ENCODE measurements at regions not wholly inside any gene's neighbourhood (a gene's known extent, or its start where the extent isn't known, plus 50 kb on each side); places are given as distances from the start of the nearest gene placed in this dataset.

DNA sequence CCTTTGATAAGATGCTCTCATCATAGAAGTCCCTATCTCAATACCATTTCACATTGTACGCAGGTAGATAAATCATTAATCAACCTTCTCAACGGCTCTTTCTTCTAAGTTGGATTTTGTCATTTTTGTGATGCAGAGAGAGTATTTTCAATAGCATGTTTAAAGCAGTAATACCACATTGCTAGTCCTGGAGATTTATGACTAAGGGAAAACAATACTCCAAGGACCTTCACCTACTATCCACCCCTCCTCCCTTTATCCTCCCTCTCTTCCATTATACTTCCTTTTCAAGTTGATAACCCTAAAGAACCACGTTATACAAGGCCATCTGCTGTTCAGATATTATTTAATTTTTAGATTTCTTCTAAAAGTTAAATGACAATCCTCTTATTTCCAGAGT, 65.3 kb upstream of the CHMP2B start:
- TF ChIP-seq, protein P1, sequence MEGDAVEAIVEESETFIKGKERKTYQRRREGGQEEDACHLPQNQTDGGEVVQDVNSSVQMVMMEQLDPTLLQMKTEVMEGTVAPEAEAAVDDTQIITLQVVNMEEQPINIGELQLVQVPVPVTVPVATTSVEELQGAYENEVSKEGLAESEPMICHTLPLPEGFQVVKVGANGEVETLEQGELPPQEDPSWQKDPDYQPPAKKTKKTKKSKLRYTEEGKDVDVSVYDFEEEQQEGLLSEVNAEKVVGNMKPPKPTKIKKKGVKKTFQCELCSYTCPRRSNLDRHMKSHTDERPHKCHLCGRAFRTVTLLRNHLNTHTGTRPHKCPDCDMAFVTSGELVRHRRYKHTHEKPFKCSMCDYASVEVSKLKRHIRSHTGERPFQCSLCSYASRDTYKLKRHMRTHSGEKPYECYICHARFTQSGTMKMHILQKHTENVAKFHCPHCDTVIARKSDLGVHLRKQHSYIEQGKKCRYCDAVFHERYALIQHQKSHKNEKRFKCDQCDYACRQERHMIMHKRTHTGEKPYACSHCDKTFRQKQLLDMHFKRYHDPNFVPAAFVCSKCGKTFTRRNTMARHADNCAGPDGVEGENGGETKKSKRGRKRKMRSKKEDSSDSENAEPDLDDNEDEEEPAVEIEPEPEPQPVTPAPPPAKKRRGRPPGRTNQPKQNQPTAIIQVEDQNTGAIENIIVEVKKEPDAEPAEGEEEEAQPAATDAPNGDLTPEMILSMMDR (IDR thresholded peaks at IDR 0.05): no peak
- DNase-seq: no peak
- H3K4me3 ChIP-seq: no peak overlapping the region
- H3K36me3 ChIP-seq: no peaks in the 10 kb centered on the region
- no peaks in the 10 kb centered on the region for H3K4me1 ChIP-seq
- intact Hi-C loops (cut with DNase I): no loop called here
- H3K9me3 ChIP-seq: no peaks in the 10 kb centered on the region
- no peaks in the 10 kb centered on the region for H3K27me3 ChIP-seq
- ATAC-seq: no peak
- H3K27ac ChIP-seq: no peak overlapping the region

DNA sequence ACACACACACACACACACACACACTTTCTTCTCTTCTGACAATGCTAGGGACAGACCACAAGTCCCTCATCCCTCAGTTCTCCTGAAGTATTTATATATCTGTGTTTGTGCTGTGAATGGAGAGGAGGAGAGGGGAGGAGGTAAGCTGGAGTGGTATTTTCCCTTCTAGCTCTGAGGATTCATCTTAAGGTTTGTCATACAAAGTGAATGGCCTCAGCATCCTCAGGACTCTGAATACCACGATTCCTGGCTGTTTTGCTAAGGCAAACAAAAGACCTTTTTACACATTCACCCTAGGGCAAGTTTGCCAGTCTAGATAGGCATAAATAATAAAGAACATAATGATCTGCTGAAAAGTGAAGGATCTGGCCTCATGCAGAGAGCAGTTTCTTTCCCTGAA, 65.7 kb upstream of the CHMP2B start:
- ATAC-seq: no peak
- no peaks in the 10 kb centered on the region for H3K4me1 ChIP-seq
- intact Hi-C loops (cut with DNase I): no loop called here
- no peak overlapping the region for H3K4me3 ChIP-seq
- H3K36me3 ChIP-seq: no peaks in the 10 kb centered on the region
- DNase-seq: no peak
- TF ChIP-seq, protein P1 (IDR thresholded peaks at IDR 0.05): no peak
- H3K27ac ChIP-seq: no peak overlapping the region
- H3K9me3 ChIP-seq: no peaks in the 10 kb centered on the region
- no peaks in the 10 kb centered on the region for H3K27me3 ChIP-seq

- no peaks in the 10 kb centered on the region for H3K4me1 ChIP-seq
- H3K9me3 ChIP-seq: no peaks in the 10 kb centered on the region
- H3K27me3 ChIP-seq: no peaks in the 10 kb centered on the region
- no peak overlapping the region for H3K27ac ChIP-seq
- ATAC-seq (no peak), DNase-seq (no peak)
- intact Hi-C loops (cut with DNase I): no loop called here
- TF ChIP-seq, protein P1 (IDR thresholded peaks at IDR 0.05): no peak
- H3K4me3 ChIP-seq: no peak overlapping the region
- H3K36me3 ChIP-seq: no peaks in the 10 kb centered on the region
These were observed 66.1 kb upstream of the CHMP2B start for GRCh38 chr3:87161013-87161412.

DNA sequence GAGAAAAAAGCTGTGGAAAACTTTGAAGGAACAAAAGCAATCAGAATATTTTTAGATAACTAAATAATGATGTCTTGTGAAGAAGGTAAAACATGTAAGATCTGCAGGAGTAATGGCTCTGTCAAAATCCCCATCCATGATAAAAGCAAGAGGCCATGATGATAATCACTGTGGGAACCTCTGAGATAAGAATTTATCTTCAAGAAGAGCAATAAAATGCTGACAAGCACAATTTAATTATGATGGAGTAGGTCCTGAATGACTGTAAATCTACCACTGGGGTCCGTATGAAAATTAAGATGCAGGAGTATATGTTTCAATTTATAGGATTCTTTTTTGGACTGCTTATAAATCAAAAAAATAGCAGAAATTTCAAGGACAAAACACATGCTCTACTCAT, 68.3 kb upstream of the CHMP2B start:
- intact Hi-C loops (cut with DNase I): no loop called here
- H3K27ac ChIP-seq: no peak overlapping the region
- DNase-seq: no peak
- H3K27me3 ChIP-seq: no peaks in the 10 kb centered on the region
- H3K4me3 ChIP-seq: no peak overlapping the region
- no peak for ATAC-seq
- H3K9me3 ChIP-seq: no peaks in the 10 kb centered on the region
- no peaks in the 10 kb centered on the region for H3K36me3 ChIP-seq
- TF ChIP-seq, protein P1 (IDR thresholded peaks at IDR 0.05): no peak
- no peaks in the 10 kb centered on the region for H3K4me1 ChIP-seq

DNA sequence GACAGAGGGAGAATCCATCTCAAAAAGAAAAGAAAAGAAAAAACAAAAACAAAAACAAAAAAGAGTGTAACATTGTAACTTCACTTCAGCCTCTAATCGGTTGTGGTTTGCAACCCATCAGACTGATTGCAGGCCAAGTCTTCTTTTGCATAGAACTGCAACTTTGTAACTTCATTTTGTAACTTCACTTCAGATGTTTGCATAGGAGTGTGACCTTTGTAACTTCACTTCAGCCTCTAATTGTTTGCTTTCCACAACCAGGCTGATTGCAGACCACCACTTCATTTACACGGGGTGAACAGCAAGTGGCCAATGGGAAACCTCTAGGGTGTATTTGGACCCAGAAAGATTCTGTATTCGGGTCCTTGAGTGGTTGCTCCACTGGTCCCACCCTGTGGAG, 79.1 kb upstream of the CHMP2B start:
- ATAC-seq (no peak), DNase-seq (no peak)
- Histone ChIP-seq H3K4me1 (no peaks in the 10 kb centered on the region), H3K4me3 (no peak overlapping the region), H3K27ac (no peak overlapping the region), H3K9me3 (no peaks in the 10 kb centered on the region), H3K36me3 (no peaks in the 10 kb centered on the region), H3K27me3 (no peaks in the 10 kb centered on the region)
- TF ChIP-seq, protein P1 (IDR thresholded peaks at IDR 0.05): no peak
- intact Hi-C loops (cut with DNase I): no loop called here

DNA sequence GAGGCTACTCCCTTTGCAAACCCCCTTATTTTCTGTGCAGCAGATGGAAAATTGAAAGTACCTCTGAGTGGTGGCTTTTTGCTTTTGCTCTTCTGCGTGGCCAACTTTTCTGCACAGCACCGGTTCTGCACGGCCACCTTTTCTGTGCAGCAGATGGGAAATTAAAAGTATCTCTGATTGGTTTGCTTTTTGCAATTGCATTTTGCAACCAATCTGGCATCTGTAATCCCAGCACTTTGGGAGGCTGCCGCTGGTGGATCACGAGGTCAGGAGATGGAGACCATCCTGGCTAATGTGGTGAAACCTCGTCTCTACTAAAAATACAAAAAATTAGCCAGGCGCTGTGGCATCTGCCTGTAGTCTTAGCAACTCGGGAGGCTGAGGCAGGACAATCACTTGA, 79.5 kb upstream of the CHMP2B start:
- TF ChIP-seq, protein P1 (IDR thresholded peaks at IDR 0.05): no peak
- Histone ChIP-seq H3K4me3 (no peak overlapping the region), H3K36me3 (no peaks in the 10 kb centered on the region)

More for the DNA sequence above, 79.5 kb upstream of the CHMP2B start:
- Histone ChIP-seq H3K4me1 (no peaks in the 10 kb centered on the region), H3K27ac (no peak overlapping the region), H3K9me3 (no peaks in the 10 kb centered on the region), H3K27me3 (no peaks in the 10 kb centered on the region)
- intact Hi-C loops (cut with DNase I): no loop called here
- ATAC-seq (no peak), DNase-seq (no peak)
